LoVo (cell line): ENCODE measurements at regions not wholly inside any gene's neighbourhood (a gene's known extent, or its start where the extent isn't known, plus 50 kb on each side); places are given as distances from the start of the nearest gene placed in this dataset.
A peak's percentile ranks its signal among the peaks of the same experiment; 100 is the strongest.

Experiments
- DNase-seq: peaks from one replicate; pipeline ENCODE4 v3.0.0-alpha.2; 2016; ENCODE audit warnings: low spot score

- DNase-seq: no peak
Measured at GRCh38 chrX:95585321-95585720, 1099.3 kb upstream of the DIAPH2 start.

- no peak for DNase-seq
Measured at GRCh38 chrX:95612350-95612749, 1072.3 kb upstream of the DIAPH2 start.

- no peak for DNase-seq
Measured at GRCh38 chrX:95622200-95622599, 1062.4 kb upstream of the DIAPH2 start.

GRCh38 chrX:95626748-95627147, 1057.9 kb upstream of the DIAPH2 start:
- no peak for DNase-seq

GRCh38 chrX:95628796-95629195, 1055.8 kb upstream of the DIAPH2 start:
- DNase-seq: no peak

- DNase-seq: no peak
Measured at GRCh38 chrX:95629737-95630136, 1054.9 kb upstream of the DIAPH2 start.

GRCh38 chrX:95640226-95640625, 1044.4 kb upstream of the DIAPH2 start:
- DNase-seq: no peak

- DNase-seq: no peak
Measured at GRCh38 chrX:95645738-95646137, 1038.9 kb upstream of the DIAPH2 start.

GRCh38 chrX:95662200-95662599, 1022.4 kb upstream of the DIAPH2 start:
- no peak for DNase-seq

- DNase-seq: no peak
Measured at GRCh38 chrX:95666056-95666455, 1018.6 kb upstream of the DIAPH2 start.

GRCh38 chrX:95675011-95675410, 1009.6 kb upstream of the DIAPH2 start:
- DNase-seq: no peak

GRCh38 chrX:95675794-95676193, 1008.8 kb upstream of the DIAPH2 start:
- no peak for DNase-seq

- no peak for DNase-seq
Measured at GRCh38 chrX:95678679-95679078, 1006.0 kb upstream of the DIAPH2 start.

- no peak for DNase-seq
Measured at GRCh38 chrX:95693365-95693764, 991.3 kb upstream of the DIAPH2 start.

GRCh38 chrX:95703696-95704095, 980.9 kb upstream of the DIAPH2 start:
- no peak for DNase-seq

- DNase-seq: no peak
Measured at GRCh38 chrX:95716841-95717240, 967.8 kb upstream of the DIAPH2 start.

- no peak for DNase-seq
Measured at GRCh38 chrX:95718746-95719145, 965.9 kb upstream of the DIAPH2 start.

GRCh38 chrX:95721011-95721410, 963.6 kb upstream of the DIAPH2 start:
- no peak for DNase-seq

- no peak for DNase-seq
Measured at GRCh38 chrX:95728446-95728845, 956.2 kb upstream of the DIAPH2 start.

- DNase-seq: no peak
Measured at GRCh38 chrX:95729401-95729800, 955.2 kb upstream of the DIAPH2 start.

GRCh38 chrX:95733426-95733825, 951.2 kb upstream of the DIAPH2 start:
- no peak for DNase-seq

- DNase-seq: no peak
Measured at GRCh38 chrX:95754411-95754810, 930.2 kb upstream of the DIAPH2 start.

- DNase-seq: no peak
Measured at GRCh38 chrX:95760356-95760755, 924.3 kb upstream of the DIAPH2 start.

GRCh38 chrX:95762716-95763115, 921.9 kb upstream of the DIAPH2 start:
- DNase-seq: no peak

- DNase-seq: peak; percentile 7
Measured at GRCh38 chrX:95764972-95765451, 919.6 kb upstream of the DIAPH2 start.
